SH-SY5Y (cell line): ENCODE measurements at regions not wholly inside any gene's neighbourhood (a gene's known extent, or its start where the extent isn't known, plus 50 kb on each side); places are given as distances from the start of the nearest gene placed in this dataset.

Source experiments
- GATA2 ChIP-seq: IDR thresholded peaks from 2 replicates; pipeline ENCODE4 v1.6.1; 2011; ENCODE audit warnings: mild to moderate bottlenecking, low read depth, low read length
- GATA3 ChIP-seq: IDR thresholded peaks from 2 replicates; pipeline ENCODE4 v1.6.1; 2011; ENCODE audit warnings: low read depth, mild to moderate bottlenecking, low read length, moderate library complexity

DNA sequence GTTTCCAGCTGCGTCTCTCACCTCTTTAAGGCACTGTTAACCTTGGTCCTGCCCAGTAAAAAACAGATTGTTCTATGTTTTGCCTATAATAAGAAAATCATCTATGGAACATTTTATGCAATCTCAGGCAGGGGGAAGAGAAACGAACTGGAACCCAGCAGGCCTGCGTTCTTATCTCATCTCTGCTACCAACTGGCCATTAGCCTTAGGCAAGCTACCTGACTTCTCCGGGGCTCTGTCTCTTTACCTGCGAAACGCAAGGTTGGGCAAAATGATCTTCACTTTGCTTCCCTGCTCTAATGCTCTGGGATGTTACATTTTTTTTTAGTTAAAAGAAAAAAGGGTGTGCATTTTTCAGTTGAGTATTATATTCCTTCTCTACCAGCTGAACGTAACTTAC, 70.5 kb upstream of the WIPF1 start:
- TF ChIP-seq GATA2 (peak; percentile 69), GATA3 (0 out of 2 replicates have a peak, but pooled peaks have one; percentile 25)
